ENCODE measurements at regions not wholly inside any gene's neighbourhood (a gene's known extent, or its start where the extent isn't known, plus 50 kb on each side); places are given as distances from the start of the nearest gene placed in this dataset.
"Not testable (repeated sequence)": the region's sequence is repeated elsewhere in the genome, so short reads cannot be mapped to it uniquely, and the experiment has no call there.

DNA sequence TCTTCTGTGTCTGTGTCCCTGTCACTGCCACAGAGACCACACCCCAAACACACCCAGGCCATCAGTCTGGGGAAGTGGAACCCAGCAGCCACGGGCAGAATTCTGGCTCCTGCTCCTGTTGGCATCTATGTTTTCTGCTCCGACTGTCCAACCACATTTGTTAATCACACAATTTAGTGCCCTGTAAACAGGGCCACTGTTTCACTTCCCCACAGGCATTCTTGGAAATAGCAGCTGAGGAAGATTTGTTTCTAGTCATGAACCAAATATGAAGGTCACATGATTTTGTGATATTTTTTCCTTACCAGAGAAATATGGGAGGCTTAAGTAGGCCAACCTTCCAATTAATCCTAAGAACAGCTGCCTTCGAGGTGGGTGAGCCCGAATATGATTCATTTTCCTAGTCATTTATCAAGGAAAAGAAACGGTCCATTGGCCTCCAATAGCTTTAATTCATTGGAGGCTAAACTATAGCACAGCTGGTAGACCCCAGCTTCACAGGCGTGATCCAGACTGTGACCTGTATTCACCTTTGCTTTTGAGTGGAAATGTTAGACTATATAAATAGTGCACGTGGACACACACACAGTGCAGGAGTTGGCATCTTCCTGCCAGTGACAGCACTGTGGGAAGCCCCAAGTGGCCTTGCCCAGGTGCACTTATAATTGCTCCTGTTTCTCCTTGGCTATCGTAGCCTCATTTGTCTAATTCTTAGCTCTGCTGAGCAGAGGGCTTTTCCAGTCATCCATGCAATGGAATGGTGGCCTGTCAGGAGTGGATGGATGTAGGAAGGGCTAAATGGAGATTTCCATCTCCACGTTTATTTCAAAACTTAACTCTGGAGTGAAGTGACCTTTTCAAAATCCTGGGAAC, 267.9 kb downstream of the LPIN1 start:
- no peaks in the 10 kb centered on the region for H3K9me2 ChIP-seq (replicated peaks; ENCODE audit: control insufficient read depth, low read length)
- H3K4me3 ChIP-seq (ENCODE audit: low read length), result no peak overlapping the region
- H3K27ac ChIP-seq (ENCODE audit: low read depth, low read length), result no peak overlapping the region
- TF ChIP-seq EZH2phosphoT487 (IDR thresholded peaks at IDR 0.05; ENCODE audit: borderline replicate concordance, low read length), result no peak
- TF ChIP-seq, protein P1, sequence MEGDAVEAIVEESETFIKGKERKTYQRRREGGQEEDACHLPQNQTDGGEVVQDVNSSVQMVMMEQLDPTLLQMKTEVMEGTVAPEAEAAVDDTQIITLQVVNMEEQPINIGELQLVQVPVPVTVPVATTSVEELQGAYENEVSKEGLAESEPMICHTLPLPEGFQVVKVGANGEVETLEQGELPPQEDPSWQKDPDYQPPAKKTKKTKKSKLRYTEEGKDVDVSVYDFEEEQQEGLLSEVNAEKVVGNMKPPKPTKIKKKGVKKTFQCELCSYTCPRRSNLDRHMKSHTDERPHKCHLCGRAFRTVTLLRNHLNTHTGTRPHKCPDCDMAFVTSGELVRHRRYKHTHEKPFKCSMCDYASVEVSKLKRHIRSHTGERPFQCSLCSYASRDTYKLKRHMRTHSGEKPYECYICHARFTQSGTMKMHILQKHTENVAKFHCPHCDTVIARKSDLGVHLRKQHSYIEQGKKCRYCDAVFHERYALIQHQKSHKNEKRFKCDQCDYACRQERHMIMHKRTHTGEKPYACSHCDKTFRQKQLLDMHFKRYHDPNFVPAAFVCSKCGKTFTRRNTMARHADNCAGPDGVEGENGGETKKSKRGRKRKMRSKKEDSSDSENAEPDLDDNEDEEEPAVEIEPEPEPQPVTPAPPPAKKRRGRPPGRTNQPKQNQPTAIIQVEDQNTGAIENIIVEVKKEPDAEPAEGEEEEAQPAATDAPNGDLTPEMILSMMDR (IDR thresholded peaks at IDR 0.05; ENCODE audit: low read depth, low read length, poor library complexity, severe bottlenecking), result no peak
- H3K4me2 ChIP-seq (ENCODE audit: low read length), result no peak overlapping the region
- H3K9me3 ChIP-seq (ENCODE audit: control insufficient read depth, insufficient read depth, low read length), result peaks cover 3% of the 10 kb centered on the region
- H3K79me2 ChIP-seq (ENCODE audit: control insufficient read depth, low read length), result no peaks in the 10 kb centered on the region
- no peaks in the 10 kb centered on the region for H3K27me3 ChIP-seq (ENCODE audit: control insufficient read depth, low read length)
- H3K36me3 ChIP-seq (ENCODE audit: control insufficient read depth, low read length), result peaks cover 3% of the 10 kb centered on the region
- H4K20me1 ChIP-seq (ENCODE audit: control insufficient read depth, insufficient read depth, low read depth, low read length), result no peaks in the 10 kb centered on the region
- peaks cover 3% of the 10 kb centered on the region; the same call in 1 of the 2 replicates for H3F3A ChIP-seq (ENCODE audit: control insufficient read depth, insufficient read depth)
- H3K4me1 ChIP-seq (ENCODE audit: control insufficient read depth, low read length), result peaks cover 57% of the 10 kb centered on the region

DNA sequence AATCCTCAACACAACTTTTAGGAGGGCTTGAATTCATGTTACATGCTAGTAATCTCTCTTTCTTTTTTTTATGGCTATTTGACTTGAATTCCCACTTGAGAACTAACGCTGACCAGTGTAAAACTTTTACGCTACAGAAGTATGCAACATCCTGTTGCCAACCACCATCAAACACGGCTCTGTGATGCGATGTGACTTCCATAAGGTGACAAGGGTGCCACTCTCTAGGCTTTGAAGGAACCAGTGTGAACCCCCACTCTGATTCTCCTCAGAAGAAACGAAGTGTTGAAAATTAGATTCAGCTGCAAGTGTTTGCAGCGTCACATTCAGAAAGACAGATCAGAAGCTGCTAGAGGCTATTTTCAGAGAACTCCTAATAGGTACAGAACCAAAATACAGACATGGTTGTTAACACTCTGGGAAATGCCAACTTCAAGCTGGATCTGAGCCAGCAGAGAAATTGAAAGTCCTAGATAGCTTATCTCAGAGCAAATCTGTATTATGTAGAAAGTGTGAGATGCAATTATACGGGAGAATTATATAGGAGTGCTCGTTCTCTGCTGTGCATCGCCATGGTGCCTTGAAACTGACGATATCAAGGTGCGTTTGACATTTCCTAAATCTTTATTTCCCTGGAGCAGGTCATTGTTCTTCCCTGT, 271.2 kb downstream of the LPIN1 start:
- Histone ChIP-seq H3K27me3 (ENCODE audit: control insufficient read depth, low read length) (no peaks in the 10 kb centered on the region), H3K9me2 (replicated peaks; ENCODE audit: control insufficient read depth, low read length) (no peaks in the 10 kb centered on the region), H3K4me2 (ENCODE audit: low read length) (no peak overlapping the region), H4K20me1 (ENCODE audit: control insufficient read depth, insufficient read depth, low read depth, low read length) (no peaks in the 10 kb centered on the region), H3K4me1 (ENCODE audit: control insufficient read depth, low read length) (peaks cover 46% of the 10 kb centered on the region), H3F3A (ENCODE audit: control insufficient read depth, insufficient read depth) (peaks cover 3% of the 10 kb centered on the region; the same call in 1 of the 2 replicates), H3K79me2 (ENCODE audit: control insufficient read depth, low read length) (no peaks in the 10 kb centered on the region), H3K27ac (ENCODE audit: low read depth, low read length) (no peak overlapping the region), H3K9me3 (ENCODE audit: control insufficient read depth, insufficient read depth, low read length) (peaks cover 36% of the 10 kb centered on the region), H3K36me3 (ENCODE audit: control insufficient read depth, low read length) (peaks cover 22% of the 10 kb centered on the region), H3K4me3 (ENCODE audit: low read length) (no peak overlapping the region)
- TF ChIP-seq EZH2phosphoT487 (IDR thresholded peaks at IDR 0.05; ENCODE audit: borderline replicate concordance, low read length), result no peak
- TF ChIP-seq, protein P1 (IDR thresholded peaks at IDR 0.05; ENCODE audit: low read depth, low read length, poor library complexity, severe bottlenecking), result no peak

DNA sequence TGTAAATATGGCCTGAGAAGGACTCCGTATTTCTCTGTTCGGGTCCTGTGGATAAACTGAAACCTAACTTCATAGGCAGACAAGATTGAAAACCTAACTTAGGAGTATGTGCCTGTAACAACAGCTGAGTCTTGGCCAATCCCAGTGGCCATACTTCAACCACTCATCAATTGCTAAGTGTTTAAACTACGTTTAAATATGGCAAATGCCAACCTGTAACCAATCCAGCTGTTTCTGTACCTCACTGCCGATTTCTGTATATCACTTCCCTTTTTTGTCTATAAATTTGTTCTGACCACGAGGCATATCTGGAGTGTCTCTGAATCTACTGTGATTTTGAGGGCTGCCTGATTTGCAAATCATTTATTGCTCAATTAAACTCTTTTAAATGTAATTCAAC, 272.3 kb downstream of the LPIN1 start:
- not testable (repeated sequence) for H3K79me2 ChIP-seq (ENCODE audit: control insufficient read depth, low read length); H3K4me2 ChIP-seq (ENCODE audit: low read length)
- H3K9me3 ChIP-seq (ENCODE audit: control insufficient read depth, insufficient read depth, low read length), result peaks cover 36% of the 10 kb centered on the region

More for the DNA sequence above, 272.3 kb downstream of the LPIN1 start:
- H3K4me3 ChIP-seq (ENCODE audit: low read length); H3K9me2 ChIP-seq (replicated peaks; ENCODE audit: control insufficient read depth, low read length); H3K27me3 ChIP-seq (ENCODE audit: control insufficient read depth, low read length); H3K27ac ChIP-seq (ENCODE audit: low read depth, low read length); H4K20me1 ChIP-seq (ENCODE audit: control insufficient read depth, insufficient read depth, low read depth, low read length); H3F3A ChIP-seq (ENCODE audit: control insufficient read depth, insufficient read depth): not testable (repeated sequence)
- Histone ChIP-seq H3K36me3 (ENCODE audit: control insufficient read depth, low read length) (peaks cover 22% of the 10 kb centered on the region), H3K4me1 (ENCODE audit: control insufficient read depth, low read length) (peaks cover 41% of the 10 kb centered on the region)
